ENCODE measurements at regions not wholly inside any gene's neighbourhood (a gene's known extent, or its start where the extent isn't known, plus 50 kb on each side); places are given as distances from the start of the nearest gene placed in this dataset.

GRCh38 chr11:19547044-19547443 lies 165.6 kb upstream of the NAV2 start:
- no peaks in the 10 kb centered on the region for H3K9me3 ChIP-seq
- WGBS, 4 donors, result 79 to 90% (median 85%) methylated on average over 3 of the region's 3 CpGs
- H3K27me3 ChIP-seq, result no peaks in the 10 kb centered on the region
- intact Hi-C loops (cut with DNase I), result loop anchor here in 1 of 10 donors (5.0 kb wide), 1 partner anchor 220 kb away; no protein-coding TSS in a partner anchor
- no peaks in the 10 kb centered on the region for H3K4me1 ChIP-seq
- TF ChIP-seq POLR2A (IDR thresholded peaks at IDR 0.05), result no peak
- TF ChIP-seq CTCF (IDR thresholded peaks at IDR 0.05), result no peak
- no peak overlapping the region for H3K27ac ChIP-seq
- DNase-seq (no peak), ATAC-seq (no peak)
- H3K36me3 ChIP-seq, result no peaks in the 10 kb centered on the region
- H3K4me3 ChIP-seq, result no peak overlapping the region

- Histone ChIP-seq H3K27me3 (no peaks in the 10 kb centered on the region), H3K36me3 (no peaks in the 10 kb centered on the region), H3K4me3 (no peak overlapping the region), H3K9me3 (no peaks in the 10 kb centered on the region), H3K4me1 (no peaks in the 10 kb centered on the region), H3K27ac (no peak overlapping the region)
- intact Hi-C loops (cut with DNase I), result loop anchor here in 1 of 10 donors (5.0 kb wide), 1 partner anchor 219 kb away; no protein-coding TSS in a partner anchor
- no peak for TF ChIP-seq CTCF (IDR thresholded peaks at IDR 0.05)
- no peak for TF ChIP-seq POLR2A (IDR thresholded peaks at IDR 0.05)
- WGBS, 4 donors, result 87 to 95% (median 93%) methylated on average over 2 to 5 of the region's 5 CpGs
- no peak for ATAC-seq
- no peak for DNase-seq
Observed at GRCh38 chr11:19546325-19546724, 166.3 kb upstream of the NAV2 start.

GRCh38 chr11:19541521-19542049 lies 171.1 kb upstream of the NAV2 start:
- no peak for TF ChIP-seq POLR2A (IDR thresholded peaks at IDR 0.05)
- TF ChIP-seq CTCF (IDR thresholded peaks at IDR 0.05), result no peak
- WGBS, 4 donors, result 69 to 93% (median 73%) methylated on average over 2 to 3 of the region's 3 CpGs
- no peak for DNase-seq
- H3K27me3 ChIP-seq, result no peaks in the 10 kb centered on the region
- peak in 1 of 4 donors; percentile 24 for ATAC-seq
- no peaks in the 10 kb centered on the region for H3K9me3 ChIP-seq
- intact Hi-C loops (cut with DNase I), result no loop called here
- H3K4me1 ChIP-seq, result no peaks in the 10 kb centered on the region
- H3K36me3 ChIP-seq, result no peaks in the 10 kb centered on the region
- H3K4me3 ChIP-seq, result no peak overlapping the region
- H3K27ac ChIP-seq, result no peak overlapping the region

- Histone ChIP-seq H3K36me3 (no peaks in the 10 kb centered on the region), H3K27ac (no peak overlapping the region), H3K9me3 (no peaks in the 10 kb centered on the region), H3K4me3 (no peak overlapping the region), H3K4me1 (no peaks in the 10 kb centered on the region), H3K27me3 (no peaks in the 10 kb centered on the region)
- DNase-seq, result no peak
- intact Hi-C loops (cut with DNase I), result no loop called here
- WGBS, 4 donors, result 72 to 81% (median 78%) methylated on average over 6 of the region's 6 CpGs
- no peak for ATAC-seq
- TF ChIP-seq POLR2A (IDR thresholded peaks at IDR 0.05), result no peak
- TF ChIP-seq CTCF (IDR thresholded peaks at IDR 0.05), result no peak
Observed at GRCh38 chr11:19539861-19540260, 172.8 kb upstream of the NAV2 start.
